BJ (cell line): ENCODE measurements at regions not wholly inside any gene's neighbourhood (a gene's known extent, or its start where the extent isn't known, plus 50 kb on each side); places are given as distances from the start of the nearest gene placed in this dataset.

Experiments
- CTCF ChIA-PET: fragments of 350-600 bp; formaldehyde crosslinking; extraction: SDS; loops from one replicate; lab custom pipeline; 2021; ENCODE audit warnings: antibody characterized with exemption, inconsistent platforms; lab: Yijun Ruan, JAX
- POLR2A ChIA-PET: fragments of 300-600 bp; sonication (Branson Sonifier 250); formaldehyde crosslinking; extraction: SDS; loops from one replicate; lab custom pipeline; 2021; ENCODE audit warnings: antibody characterized with exemption; lab: Charles Lee
- DNase-seq: peaks from one replicate; pipeline ENCODE4 v3.0.0-alpha.2; 2011; ENCODE audit warnings: low read depth
- H3K27me3 ChIP-seq: 2 replicates; pipeline ENCODE4 v1.6.0; 2011; ENCODE audit warnings: low read length; ENCODE audit not compliant: control insufficient read depth, insufficient read depth
- H3K36me3 ChIP-seq: 2 replicates; pipeline ENCODE4 v1.5.1; 2011; ENCODE audit warnings: low read length; ENCODE audit not compliant: control insufficient read depth, insufficient read depth
- H3K4me3 ChIP-seq: 2 replicates; pipeline ENCODE4 v1.5.1; 2011; ENCODE audit warnings: low read depth, mild to moderate bottlenecking, control low read depth, low read length
- CTCF ChIP-seq: IDR thresholded peaks from 2 replicates; pipeline ENCODE4 v1.5.1; 2011; ENCODE audit warnings: low read depth, mild to moderate bottlenecking, control low read depth, inconsistent platforms, low read length, moderate library complexity; ENCODE audit not compliant: insufficient read depth

GRCh38 chr10:112895292-112895691 lies 54.8 kb upstream of the TCF7L2 start:
- POLR2A ChIA-PET, result interaction anchor here (0.6 kb wide), 1 partner anchor 20 kb away, joined by 4 read pairs; no protein-coding TSS in a partner anchor
- Histone ChIP-seq H3K27me3 (no peaks in the 10 kb centered on the region), H3K36me3 (no peaks in the 10 kb centered on the region), H3K4me3 (no peak overlapping the region)
- DNase-seq, result no peak
- CTCF ChIA-PET, result no interaction called here
- no peak for TF ChIP-seq CTCF

GRCh38 chr10:112896273-112896672 lies 53.8 kb upstream of the TCF7L2 start:
- Histone ChIP-seq H3K4me3 (no peak overlapping the region), H3K36me3 (no peaks in the 10 kb centered on the region), H3K27me3 (no peaks in the 10 kb centered on the region)
- POLR2A ChIA-PET, result no interaction called here
- CTCF ChIA-PET, result no interaction called here
- no peak for DNase-seq
- TF ChIP-seq CTCF, result no peak

GRCh38 chr10:112896722-112897121 lies 53.3 kb upstream of the TCF7L2 start:
- ChIA-PET CTCF (no interaction called here), POLR2A (no interaction called here)
- H3K27me3 ChIP-seq, result no peaks in the 10 kb centered on the region
- no peak for DNase-seq
- no peak overlapping the region for H3K4me3 ChIP-seq
- H3K36me3 ChIP-seq, result no peaks in the 10 kb centered on the region
- no peak for TF ChIP-seq CTCF

- TF ChIP-seq CTCF, result no peak
- ChIA-PET CTCF (no interaction called here), POLR2A (no interaction called here)
- H3K27me3 ChIP-seq, result no peaks in the 10 kb centered on the region
- H3K4me3 ChIP-seq, result no peak overlapping the region
- no peak for DNase-seq
- no peaks in the 10 kb centered on the region for H3K36me3 ChIP-seq
Observed at GRCh38 chr10:112898540-112899390, 51.3 kb upstream of the TCF7L2 start.

- ChIA-PET POLR2A (no interaction called here), CTCF (no interaction called here)
- Histone ChIP-seq H3K27me3 (no peaks in the 10 kb centered on the region), H3K36me3 (no peaks in the 10 kb centered on the region), H3K4me3 (no peak overlapping the region)
- no peak for TF ChIP-seq CTCF
- no peak for DNase-seq
Observed at GRCh38 chr10:112899391-112900065, 50.5 kb upstream of the TCF7L2 start.
